Right lobe of liver (tissue), 4 donors: ENCODE measurements at regions not wholly inside any gene's neighbourhood (a gene's known extent, or its start where the extent isn't known, plus 50 kb on each side); places are given as distances from the start of the nearest gene placed in this dataset.

Experiments used
- POLR2A ChIP-seq: fragments of 450-650 bp; IDR thresholded peaks from one replicate; pipeline ENCODE4 v1.6.1; 2017; ENCODE audit warnings: antibody characterized with exemption, mild to moderate bottlenecking
- TF ChIP-seq, protein P1 (sequence below), 4 donors: fragments of 200-600 bp in 3 of 4; fragments of 450-650 bp in 1 of 4; IDR thresholded peaks; one replicate each; pipeline versions ENCODE4 v1.5.1 to v1.8.0; 2016 to 2022; ENCODE audit warnings: antibody characterized with exemption in 4 of 4, mild to moderate bottlenecking in 2 of 4
- donor health status: DM: no; HTN: no; CAD: no.
- donor health status: DM: no; HTN: no; CAD: no.
- donor health status: DM: no; HTN: yes; CAD: no.

DNA sequence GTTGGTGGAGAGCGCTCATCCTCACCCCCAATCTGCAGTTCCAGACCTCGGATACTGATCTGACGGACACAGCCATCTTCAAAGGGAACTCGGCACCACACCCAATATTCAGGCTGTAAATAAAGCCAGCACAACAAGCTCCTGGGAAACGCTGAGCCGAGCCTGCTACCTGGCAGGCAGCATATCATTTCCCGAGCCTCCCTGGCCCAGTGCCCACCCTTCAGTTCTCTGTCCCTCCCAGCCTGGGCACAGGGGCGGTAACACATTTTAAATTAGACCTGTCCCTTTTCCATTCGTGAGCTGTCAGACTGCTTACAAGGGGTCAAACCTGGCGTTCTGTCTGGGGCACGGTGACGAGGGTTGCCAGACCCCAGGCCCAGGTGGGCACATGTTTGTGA, 250.5 kb downstream of the ARHGAP12 start:
- TF ChIP-seq POLR2A, result no peak
- TF ChIP-seq, protein P1, sequence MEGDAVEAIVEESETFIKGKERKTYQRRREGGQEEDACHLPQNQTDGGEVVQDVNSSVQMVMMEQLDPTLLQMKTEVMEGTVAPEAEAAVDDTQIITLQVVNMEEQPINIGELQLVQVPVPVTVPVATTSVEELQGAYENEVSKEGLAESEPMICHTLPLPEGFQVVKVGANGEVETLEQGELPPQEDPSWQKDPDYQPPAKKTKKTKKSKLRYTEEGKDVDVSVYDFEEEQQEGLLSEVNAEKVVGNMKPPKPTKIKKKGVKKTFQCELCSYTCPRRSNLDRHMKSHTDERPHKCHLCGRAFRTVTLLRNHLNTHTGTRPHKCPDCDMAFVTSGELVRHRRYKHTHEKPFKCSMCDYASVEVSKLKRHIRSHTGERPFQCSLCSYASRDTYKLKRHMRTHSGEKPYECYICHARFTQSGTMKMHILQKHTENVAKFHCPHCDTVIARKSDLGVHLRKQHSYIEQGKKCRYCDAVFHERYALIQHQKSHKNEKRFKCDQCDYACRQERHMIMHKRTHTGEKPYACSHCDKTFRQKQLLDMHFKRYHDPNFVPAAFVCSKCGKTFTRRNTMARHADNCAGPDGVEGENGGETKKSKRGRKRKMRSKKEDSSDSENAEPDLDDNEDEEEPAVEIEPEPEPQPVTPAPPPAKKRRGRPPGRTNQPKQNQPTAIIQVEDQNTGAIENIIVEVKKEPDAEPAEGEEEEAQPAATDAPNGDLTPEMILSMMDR (IDR thresholded peaks at IDR 0.05), result no peak
